ENCODE measurements at regions not wholly inside any gene's neighbourhood (a gene's known extent, or its start where the extent isn't known, plus 50 kb on each side); places are given as distances from the start of the nearest gene placed in this dataset.
A peak's percentile ranks its signal among the peaks of the same experiment; 100 is the strongest.

DNA sequence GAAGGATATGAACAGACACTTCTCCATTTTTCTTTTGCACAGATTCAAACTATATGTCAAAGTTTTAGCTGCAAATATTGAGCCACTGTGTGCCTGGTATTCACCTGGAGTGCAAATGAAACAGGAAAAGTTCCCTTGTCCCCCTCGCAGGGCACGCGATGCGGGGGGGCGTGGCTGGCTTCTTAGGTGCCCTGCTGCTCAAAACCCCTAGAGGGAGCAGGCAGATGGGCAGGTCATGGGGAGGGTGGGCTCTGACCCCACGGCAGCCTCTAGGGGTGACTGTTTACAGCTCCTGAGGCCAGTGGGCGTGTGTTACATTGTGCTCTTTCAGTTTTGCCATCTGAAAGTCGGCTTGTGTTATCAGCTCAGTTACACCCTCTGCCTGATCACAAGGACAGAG is 931.2 kb upstream of the B3GALT2 start:
- Histone ChIP-seq H4K20me1 (ENCODE audit: insufficient read depth, poor library complexity, severe bottlenecking) (no peaks in the 10 kb centered on the region), H3K9me3 (ENCODE audit: low read depth) (no peaks in the 10 kb centered on the region), H3K9me2 (replicated peaks; ENCODE audit: insufficient read depth) (no peaks in the 10 kb centered on the region), H3K27ac (no peak overlapping the region), H2AFZ (no peak overlapping the region), H3K4me3 (no peak overlapping the region), H3K4me1 (ENCODE audit: insufficient read depth) (no peaks in the 10 kb centered on the region), H3K79me2 (no peaks in the 10 kb centered on the region), H3K36me3 (replicated peaks; ENCODE audit: insufficient read depth, low read depth) (no peaks in the 10 kb centered on the region), H3K4me2 (no peak overlapping the region), H3K27me3 (no peaks in the 10 kb centered on the region)
- 56% methylated on average over 8 of the region's 8 CpGs for WGBS (ENCODE audit: low lambda C conversion rate, missing lambda C conversion rate)
- DNase-seq (ENCODE audit: low spot score), result no peak
- TF ChIP-seq, protein P1, sequence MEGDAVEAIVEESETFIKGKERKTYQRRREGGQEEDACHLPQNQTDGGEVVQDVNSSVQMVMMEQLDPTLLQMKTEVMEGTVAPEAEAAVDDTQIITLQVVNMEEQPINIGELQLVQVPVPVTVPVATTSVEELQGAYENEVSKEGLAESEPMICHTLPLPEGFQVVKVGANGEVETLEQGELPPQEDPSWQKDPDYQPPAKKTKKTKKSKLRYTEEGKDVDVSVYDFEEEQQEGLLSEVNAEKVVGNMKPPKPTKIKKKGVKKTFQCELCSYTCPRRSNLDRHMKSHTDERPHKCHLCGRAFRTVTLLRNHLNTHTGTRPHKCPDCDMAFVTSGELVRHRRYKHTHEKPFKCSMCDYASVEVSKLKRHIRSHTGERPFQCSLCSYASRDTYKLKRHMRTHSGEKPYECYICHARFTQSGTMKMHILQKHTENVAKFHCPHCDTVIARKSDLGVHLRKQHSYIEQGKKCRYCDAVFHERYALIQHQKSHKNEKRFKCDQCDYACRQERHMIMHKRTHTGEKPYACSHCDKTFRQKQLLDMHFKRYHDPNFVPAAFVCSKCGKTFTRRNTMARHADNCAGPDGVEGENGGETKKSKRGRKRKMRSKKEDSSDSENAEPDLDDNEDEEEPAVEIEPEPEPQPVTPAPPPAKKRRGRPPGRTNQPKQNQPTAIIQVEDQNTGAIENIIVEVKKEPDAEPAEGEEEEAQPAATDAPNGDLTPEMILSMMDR (IDR thresholded peaks at IDR 0.05; ENCODE audit: poor library complexity), result peak; percentile 17
- TF ChIP-seq EZH2 (IDR thresholded peaks at IDR 0.05; ENCODE audit: borderline replicate concordance) (no peak), EZH2phosphoT487 (IDR thresholded peaks at IDR 0.05; ENCODE audit: low read depth, severe bottlenecking, unreplicated experiment) (no peak)

DNA sequence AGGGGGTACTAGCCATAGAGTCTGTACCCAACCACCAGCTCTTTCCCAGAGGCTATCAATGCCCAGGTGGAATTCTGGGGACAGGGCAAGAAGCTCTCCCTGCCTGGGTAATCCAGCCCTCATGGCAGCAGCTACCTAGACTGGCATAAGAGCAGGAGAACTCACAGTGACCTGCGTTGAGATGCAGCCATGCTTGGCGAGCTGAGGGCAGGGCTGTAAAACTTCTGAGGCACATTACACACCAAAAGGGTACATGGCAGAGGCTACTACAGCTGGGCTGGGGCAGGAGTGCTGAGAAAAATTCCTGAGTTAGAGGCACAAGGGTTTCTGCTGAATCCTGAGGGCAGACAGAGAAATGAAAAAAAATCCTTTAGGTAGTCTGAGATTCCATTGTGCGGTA is 927.9 kb upstream of the B3GALT2 start:
- H3K9me3 ChIP-seq (ENCODE audit: low read depth), result no peaks in the 10 kb centered on the region
- DNase-seq (ENCODE audit: low spot score), result no peak
- H3K27me3 ChIP-seq, result no peaks in the 10 kb centered on the region
- no peak for TF ChIP-seq EZH2phosphoT487 (IDR thresholded peaks at IDR 0.05; ENCODE audit: low read depth, severe bottlenecking, unreplicated experiment)
- no peak for TF ChIP-seq EZH2 (IDR thresholded peaks at IDR 0.05; ENCODE audit: borderline replicate concordance)
- TF ChIP-seq, protein P1 (IDR thresholded peaks at IDR 0.05; ENCODE audit: poor library complexity), result no peak
- no peaks in the 10 kb centered on the region for H3K79me2 ChIP-seq
- H4K20me1 ChIP-seq (ENCODE audit: insufficient read depth, poor library complexity, severe bottlenecking), result no peaks in the 10 kb centered on the region
- no peak overlapping the region for H3K27ac ChIP-seq
- H3K4me3 ChIP-seq, result no peak overlapping the region
- no peak overlapping the region for H3K4me2 ChIP-seq
- H3K9me2 ChIP-seq (replicated peaks; ENCODE audit: insufficient read depth), result no peaks in the 10 kb centered on the region
- H3K4me1 ChIP-seq (ENCODE audit: insufficient read depth), result no peaks in the 10 kb centered on the region
- H3K36me3 ChIP-seq (replicated peaks; ENCODE audit: insufficient read depth, low read depth), result no peaks in the 10 kb centered on the region
- 75% methylated on average over 3 of the region's 3 CpGs for WGBS (ENCODE audit: low lambda C conversion rate, missing lambda C conversion rate)
- H2AFZ ChIP-seq, result no peak overlapping the region

DNA sequence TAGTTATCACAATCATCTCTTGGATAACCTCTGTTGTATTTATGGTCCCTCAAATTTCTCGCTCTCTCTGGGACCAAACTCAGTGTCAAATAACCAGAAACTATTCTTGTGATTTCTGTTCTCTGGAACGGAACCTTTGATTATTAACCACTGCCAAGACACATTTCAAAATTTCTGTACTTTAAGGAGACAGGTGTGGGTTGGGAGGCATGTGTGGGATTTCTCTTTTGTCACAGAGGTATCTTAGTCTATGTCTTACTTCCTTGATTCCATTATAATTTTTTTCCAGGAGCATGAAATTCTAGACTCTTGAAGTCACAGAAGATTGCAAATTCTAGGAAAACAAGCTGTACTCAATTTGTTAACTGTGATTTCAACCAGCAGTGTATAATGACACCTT is 919.0 kb upstream of the B3GALT2 start:
- H3K27me3 ChIP-seq, result no peaks in the 10 kb centered on the region
- H3K4me3 ChIP-seq, result no peak overlapping the region
- no peaks in the 10 kb centered on the region for H4K20me1 ChIP-seq (ENCODE audit: insufficient read depth, poor library complexity, severe bottlenecking)
- H3K27ac ChIP-seq, result no peak overlapping the region
- no peak overlapping the region for H2AFZ ChIP-seq
- H3K79me2 ChIP-seq, result no peaks in the 10 kb centered on the region
- H3K4me2 ChIP-seq, result no peak overlapping the region
- TF ChIP-seq, protein P1 (IDR thresholded peaks at IDR 0.05; ENCODE audit: poor library complexity), result no peak
- TF ChIP-seq EZH2phosphoT487 (IDR thresholded peaks at IDR 0.05; ENCODE audit: low read depth, severe bottlenecking, unreplicated experiment), result no peak
- TF ChIP-seq EZH2 (IDR thresholded peaks at IDR 0.05; ENCODE audit: borderline replicate concordance), result no peak
- H3K4me1 ChIP-seq (ENCODE audit: insufficient read depth), result no peaks in the 10 kb centered on the region
- no peaks in the 10 kb centered on the region for H3K36me3 ChIP-seq (replicated peaks; ENCODE audit: insufficient read depth, low read depth)
- no peaks in the 10 kb centered on the region for H3K9me3 ChIP-seq (ENCODE audit: low read depth)
- no peak for DNase-seq (ENCODE audit: low spot score)
- 94% methylated on average over 2 of the region's 2 CpGs for WGBS (ENCODE audit: low lambda C conversion rate, missing lambda C conversion rate)
- no peaks in the 10 kb centered on the region for H3K9me2 ChIP-seq (replicated peaks; ENCODE audit: insufficient read depth)
